ENCODE measurements at regions not wholly inside any gene's neighbourhood (a gene's known extent, or its start where the extent isn't known, plus 50 kb on each side); places are given as distances from the start of the nearest gene placed in this dataset.

GRCh38 chr2:147250652-147251356 lies 594.0 kb upstream of the ACVR2A start:
- WGBS, 3 donors: 65 to 88% (median 79%) methylated on average over 2 of the region's 2 CpGs
- no peak overlapping the region for H3K27ac ChIP-seq (ENCODE audit: low read depth, low read length)

GRCh38 chr2:147247749-147248148 lies 597.1 kb upstream of the ACVR2A start:
- 79 to 86% (median 82%) methylated on average over 2 of the region's 2 CpGs for WGBS, 3 donors
- no peak overlapping the region for H3K27ac ChIP-seq (ENCODE audit: low read depth, low read length)

GRCh38 chr2:147242445-147242844 lies 602.4 kb upstream of the ACVR2A start:
- no peak overlapping the region for H3K27ac ChIP-seq (ENCODE audit: low read depth, low read length)

DNA sequence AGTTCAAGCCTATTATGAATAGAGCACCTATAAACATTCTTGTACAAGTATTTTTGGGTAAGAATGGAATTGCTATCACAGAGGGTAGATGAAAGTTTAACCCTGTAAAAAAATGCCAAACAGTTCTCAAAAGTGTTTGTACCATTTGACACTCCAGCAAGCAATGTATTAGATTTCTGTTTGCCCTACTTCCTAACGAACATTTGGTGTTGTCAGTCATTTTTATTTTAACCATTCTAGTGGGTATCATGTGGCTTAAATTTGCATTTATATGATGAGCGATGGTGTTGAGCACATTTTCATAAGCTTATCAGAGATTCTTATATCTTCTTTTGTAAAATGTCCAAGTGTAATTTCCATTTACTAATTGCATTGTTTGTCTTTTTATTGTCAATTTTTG lies 608.2 kb upstream of the ACVR2A start:
- H3K27ac ChIP-seq (ENCODE audit: low read depth, low read length): no peak overlapping the region

GRCh38 chr2:147232225-147232669 lies 612.6 kb upstream of the ACVR2A start:
- no peak overlapping the region for H3K27ac ChIP-seq (ENCODE audit: low read depth, low read length)
- 47 to 90% (median 87%) methylated on average over 3 of the region's 3 CpGs for WGBS, 3 donors

More for the DNA sequence above, 608.2 kb upstream of the ACVR2A start:
- WGBS, 3 donors: 77 to 87% (median 84%) methylated on average over 2 of the region's 2 CpGs

DNA sequence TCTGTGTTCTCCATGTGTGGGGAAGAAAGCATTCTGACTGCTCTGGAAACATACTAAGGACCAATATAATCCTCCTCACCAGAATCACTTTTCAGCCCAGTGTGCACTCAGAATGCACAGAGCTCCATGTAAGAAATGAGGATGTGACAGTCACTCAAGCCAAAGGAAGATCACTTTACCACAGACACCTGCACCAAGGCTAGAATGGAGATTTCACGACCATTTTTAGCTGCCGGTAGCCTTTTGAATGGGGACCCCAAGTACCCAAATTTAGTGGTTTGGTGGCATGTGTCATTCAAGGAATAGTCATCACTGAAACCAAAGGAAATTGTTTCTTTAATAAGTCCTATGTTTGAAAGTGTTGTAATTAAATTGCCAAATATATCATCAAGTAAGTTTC lies 613.2 kb upstream of the ACVR2A start:
- H3K27ac ChIP-seq (ENCODE audit: low read depth, low read length): no peak overlapping the region
- WGBS, 3 donors: 87 to 96% (median 91%) methylated on average over 2 of the region's 2 CpGs

- 78 to 87% (median 82%) methylated on average over 1 of the region's 1 CpG for WGBS, 3 donors
- H3K27ac ChIP-seq (ENCODE audit: low read depth, low read length): no peak overlapping the region
Observed at GRCh38 chr2:147231081-147231480, 613.7 kb upstream of the ACVR2A start.

- WGBS, 3 donors: 91 to 97% (median 96%) methylated on average over 2 of the region's 2 CpGs
- H3K27ac ChIP-seq (ENCODE audit: low read depth, low read length): no peak overlapping the region
Observed at GRCh38 chr2:147227313-147227712, 617.5 kb upstream of the ACVR2A start.

DNA sequence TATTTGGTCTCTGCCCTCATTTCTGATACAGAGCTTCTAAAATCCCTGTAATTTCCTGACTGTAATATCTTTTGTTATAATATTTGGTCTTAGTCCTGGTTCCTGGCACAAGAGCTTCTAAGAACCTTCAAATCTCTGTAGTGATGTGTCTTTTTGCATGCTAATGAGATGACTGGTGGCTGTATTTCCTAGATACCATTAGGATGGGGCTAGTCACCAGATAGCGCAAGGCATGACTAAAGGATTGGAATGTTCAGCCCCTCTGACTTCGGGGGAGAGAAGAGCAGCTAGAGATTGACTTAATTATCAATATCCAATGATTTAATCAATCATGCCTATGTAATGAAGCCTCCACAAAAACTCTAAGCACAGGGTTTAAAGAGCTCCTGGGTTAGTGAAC lies 620.8 kb upstream of the ACVR2A start:
- H3K27ac ChIP-seq (ENCODE audit: low read depth, low read length): no peak overlapping the region
- 89 to 91% (median 90%) methylated on average over 2 of the region's 2 CpGs for WGBS, 3 donors

- WGBS, 3 donors: 75 to 83% (median 80%) methylated on average over 2 of the region's 2 CpGs
Observed at GRCh38 chr2:147223553-147224060, 621.2 kb upstream of the ACVR2A start.

DNA sequence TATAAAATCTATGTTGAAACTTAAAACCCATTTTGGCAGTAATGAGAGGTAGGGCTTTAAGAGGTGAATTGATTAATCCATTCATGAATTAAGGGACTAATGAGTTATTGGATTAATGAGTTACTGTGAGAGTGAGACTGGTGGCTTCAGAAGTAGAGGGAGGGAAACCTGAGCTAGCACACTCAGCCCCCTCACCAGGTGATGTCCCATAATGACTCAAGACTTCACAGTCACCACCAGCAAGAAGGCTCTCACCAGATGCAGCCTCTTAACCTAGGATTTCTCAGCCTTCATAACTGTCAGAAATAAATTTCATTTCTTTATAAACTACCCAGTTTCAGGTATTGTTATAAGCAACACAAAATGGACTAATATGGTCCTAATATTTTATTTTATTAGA lies 621.7 kb upstream of the ACVR2A start:
- H3K27ac ChIP-seq (ENCODE audit: low read depth, low read length): no peak overlapping the region

More at GRCh38 chr2:147223553-147224060, 621.2 kb upstream of the ACVR2A start:
- H3K27ac ChIP-seq (ENCODE audit: low read depth, low read length): no peak overlapping the region

- H3K27ac ChIP-seq (ENCODE audit: low read depth, low read length): no peak overlapping the region
Observed at GRCh38 chr2:147222506-147222905, 622.3 kb upstream of the ACVR2A start.

DNA sequence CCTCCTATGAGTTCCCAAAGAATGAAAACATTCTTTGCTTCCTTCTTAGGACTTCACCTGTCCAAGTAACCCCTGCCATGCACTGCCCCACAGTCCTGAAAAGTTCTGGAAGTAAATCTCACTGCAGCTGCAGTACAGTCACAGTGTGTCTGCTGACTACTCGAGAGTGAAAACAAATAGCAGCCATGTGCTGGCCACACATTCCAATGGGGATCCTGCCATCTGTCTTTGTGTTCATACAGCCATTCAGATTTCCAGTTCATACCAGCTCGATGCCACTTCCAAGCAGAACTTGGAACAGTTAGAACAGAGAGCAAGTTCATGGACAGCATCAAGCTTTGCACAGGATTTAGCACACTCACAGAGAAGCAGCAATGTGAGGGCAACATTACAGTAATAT lies 629.9 kb upstream of the ACVR2A start:
- H3K27ac ChIP-seq (ENCODE audit: low read depth, low read length): no peak overlapping the region
- 40 to 63% (median 57%) methylated on average over 2 of the region's 2 CpGs for WGBS, 3 donors

- H3K27ac ChIP-seq (ENCODE audit: low read depth, low read length): no peak overlapping the region
Observed at GRCh38 chr2:147211484-147211883, 633.3 kb upstream of the ACVR2A start.

DNA sequence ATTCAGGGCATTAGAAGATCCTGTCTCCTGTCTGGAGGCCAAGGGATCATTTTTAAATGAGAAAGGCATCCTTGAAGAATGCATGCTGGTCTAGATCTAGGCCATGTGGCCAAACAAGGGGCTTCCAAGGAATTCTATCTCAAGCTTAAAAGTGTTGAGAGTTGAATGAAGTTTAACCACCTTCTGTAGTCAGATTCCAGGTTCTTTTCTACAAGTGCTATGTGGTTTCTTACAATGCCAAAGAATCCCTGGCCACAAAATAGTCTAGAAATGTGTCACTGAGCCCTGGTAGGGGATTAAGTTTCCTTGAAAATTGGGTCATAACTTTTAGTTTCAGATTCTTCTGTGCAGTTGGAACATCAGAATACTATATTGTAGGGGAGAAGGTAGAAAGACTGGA lies 640.7 kb upstream of the ACVR2A start:
- H3K27ac ChIP-seq (ENCODE audit: low read depth, low read length): no peak overlapping the region

DNA sequence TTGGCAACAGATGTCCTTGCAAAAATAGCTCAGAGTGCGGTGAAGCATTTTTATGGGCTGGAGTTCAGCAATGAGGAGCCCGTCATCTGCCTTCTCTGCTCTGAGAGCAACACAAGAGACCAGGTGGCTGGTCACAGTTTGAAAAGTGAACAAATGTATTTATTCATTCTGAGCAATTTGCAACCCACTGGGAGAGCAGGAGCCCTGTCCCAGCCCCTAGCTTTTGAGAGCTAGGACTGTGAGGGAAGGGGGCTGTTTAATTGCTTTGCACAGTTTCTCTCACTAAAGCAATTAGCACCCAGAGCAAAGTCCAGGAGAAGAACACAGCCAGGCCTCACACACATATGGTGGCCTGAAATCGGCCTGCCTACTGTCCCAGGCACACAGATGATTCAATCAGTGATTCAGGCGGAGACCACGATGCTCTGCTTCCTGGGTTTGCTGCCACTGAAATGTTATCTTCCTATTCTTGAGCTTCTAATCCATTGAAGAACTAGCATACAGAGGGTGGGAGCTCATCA lies 646.1 kb upstream of the ACVR2A start:
- WGBS, 3 donors: 74 to 76% (median 76%) methylated on average over 5 of the region's 5 CpGs
- no peak overlapping the region for H3K27ac ChIP-seq (ENCODE audit: low read depth, low read length)

- no peak overlapping the region for H3K27ac ChIP-seq (ENCODE audit: low read depth, low read length)
- 78 to 92% (median 83%) methylated on average over 8 of the region's 8 CpGs for WGBS, 3 donors
Observed at GRCh38 chr2:147197754-147198483, 646.9 kb upstream of the ACVR2A start.

- no peak overlapping the region for H3K27ac ChIP-seq (ENCODE audit: low read depth, low read length)
- WGBS, 3 donors: 69 to 74% (median 69%) methylated on average over 4 of the region's 4 CpGs
Observed at GRCh38 chr2:147182260-147182659, 662.6 kb upstream of the ACVR2A start.

DNA sequence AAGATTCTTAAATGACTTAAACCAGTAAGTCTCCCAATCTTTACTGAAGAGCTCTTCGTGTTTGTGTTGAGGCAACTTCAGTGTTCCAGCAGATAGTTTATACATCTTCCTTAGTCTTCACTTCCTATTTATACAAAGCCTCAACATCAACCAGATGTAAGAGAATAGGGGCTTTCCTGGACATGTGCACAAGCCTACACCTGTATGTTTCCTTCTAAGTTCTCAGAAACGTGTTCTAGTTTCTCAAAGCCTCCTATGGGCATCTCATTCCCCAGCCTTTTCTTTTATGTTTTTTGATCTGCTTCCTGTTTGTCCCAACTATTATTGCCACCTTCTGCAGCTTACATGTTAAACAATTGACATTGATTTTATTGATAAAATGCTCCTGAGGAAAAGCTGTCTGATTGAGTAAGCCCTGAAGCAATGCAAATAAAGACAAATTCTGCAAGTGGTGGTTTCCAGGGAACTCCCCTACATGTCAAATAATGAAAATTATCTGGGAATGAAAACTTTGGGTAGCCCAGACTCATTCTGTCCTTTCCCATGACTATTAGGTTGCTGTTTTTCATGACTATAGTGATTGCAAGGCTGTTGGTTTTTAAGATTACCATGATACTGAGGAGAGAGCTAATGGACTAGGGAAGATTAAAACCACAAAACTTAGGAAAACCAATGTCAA lies 663.3 kb upstream of the ACVR2A start:
- WGBS, 3 donors: 71 to 82% (median 77%) methylated on average over 2 of the region's 2 CpGs
- H3K27ac ChIP-seq (ENCODE audit: low read depth, low read length): no peak overlapping the region

Measured in adipose tissue (tissue), 3 donors.